ENCODE measurements at regions not wholly inside any gene's neighbourhood (a gene's known extent, or its start where the extent isn't known, plus 50 kb on each side); places are given as distances from the start of the nearest gene placed in this dataset.

DNA sequence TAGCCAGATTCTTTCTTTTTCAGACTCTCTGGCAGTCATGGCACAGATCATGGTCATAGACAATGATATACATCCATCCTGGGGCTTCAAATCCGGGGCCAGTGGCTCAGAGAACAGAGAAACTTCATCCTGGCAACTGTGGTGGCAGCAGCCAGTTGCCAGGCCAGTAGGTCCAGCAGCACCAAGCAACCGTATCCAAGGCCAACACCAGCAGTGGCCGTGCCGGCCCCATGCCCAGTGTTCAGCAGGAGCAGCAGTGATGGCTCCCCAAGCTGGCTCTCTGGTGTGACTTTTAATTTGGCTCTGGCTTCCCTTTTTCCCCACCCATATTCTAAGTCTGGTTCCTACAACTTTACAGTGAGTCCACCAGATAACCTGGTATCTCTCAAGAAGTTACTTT is 300.5 kb downstream of the DEPDC1B start:
- Histone ChIP-seq H3K27me3 (replicated peaks in 1 of 4; ENCODE audit: control extremely low read depth in 1 of 4, control insufficient read depth in 3 of 4, insufficient read depth in 4 of 4, low read length in 3 of 4) (no peaks in the 10 kb centered on the region), H3K4me1 (ENCODE audit: control insufficient read depth in 2 of 2, insufficient read depth in 2 of 2, low read length in 2 of 2) (peaks cover 6 to 7% of the 10 kb centered on the region in 2 donors), H3K9me3 (ENCODE audit: control extremely low read depth in 1 of 3, control insufficient read depth in 2 of 3, insufficient read depth in 1 of 3, low read length in 2 of 3) (no peaks in the 10 kb centered on the region), H3K36me3 (replicated peaks in 1 of 2; ENCODE audit: control extremely low read depth in 1 of 2, control insufficient read depth in 1 of 2, extremely low read depth in 1 of 2, insufficient read depth in 2 of 2, low read length in 1 of 2) (no peaks in the 10 kb centered on the region), H4K20me1 (ENCODE audit: control insufficient read depth, insufficient read depth, low read length, poor library complexity, severe bottlenecking) (no peaks in the 10 kb centered on the region), H2AFZ (ENCODE audit: insufficient read depth, low read depth, low read length, poor library complexity, severe bottlenecking) (no peak overlapping the region), H3K4me3 (ENCODE audit: control extremely low read depth in 1 of 5, extremely low read depth in 1 of 5, insufficient read depth in 1 of 5, low read depth in 2 of 5, low read length in 4 of 5) (no peak overlapping the region), H3K27ac (ENCODE audit: low read length in 2 of 2) (no peak overlapping the region), H3K79me2 (ENCODE audit: control insufficient read depth, insufficient read depth, low read length) (no peaks in the 10 kb centered on the region), H3K4me2 (replicated peaks; ENCODE audit: low read depth, low read length, poor library complexity, severe bottlenecking) (no peak overlapping the region), H3K9ac (ENCODE audit: low read length) (no peak overlapping the region)
- H3K4me3 Mint-ChIP-seq = no peak overlapping the region
- peaks cover 23% of the 10 kb centered on the region for H3K4me1 Mint-ChIP-seq
- TF ChIP-seq EZH2 (IDR thresholded peaks at IDR 0.05; ENCODE audit: borderline replicate concordance, insufficient read depth, low read depth, low read length, poor library complexity, severe bottlenecking) (no peak), CTCF (IDR thresholded peaks at IDR 0.05) (no peak)
- DNase-seq = no peak
- CTCF ChIA-PET = no interaction called here
- no peak overlapping the region for H3K27ac Mint-ChIP-seq
- H3K27me3 Mint-ChIP-seq = no peaks in the 10 kb centered on the region
- H3K9me3 Mint-ChIP-seq (ENCODE audit: insufficient read depth) = no peaks in the 10 kb centered on the region
- ATAC-seq (ENCODE audit: low read depth) = no peak
- POLR2A ChIA-PET = no interaction called here
- intact Hi-C loops (cut with micrococcal nuclease) = loop anchor here (10.0 kb wide), 1 partner anchor 245 kb away; no protein-coding TSS in a partner anchor
- WGBS (ENCODE audit: insufficient coverage) = 94% methylated on average over 4 of the region's 4 CpGs

DNA sequence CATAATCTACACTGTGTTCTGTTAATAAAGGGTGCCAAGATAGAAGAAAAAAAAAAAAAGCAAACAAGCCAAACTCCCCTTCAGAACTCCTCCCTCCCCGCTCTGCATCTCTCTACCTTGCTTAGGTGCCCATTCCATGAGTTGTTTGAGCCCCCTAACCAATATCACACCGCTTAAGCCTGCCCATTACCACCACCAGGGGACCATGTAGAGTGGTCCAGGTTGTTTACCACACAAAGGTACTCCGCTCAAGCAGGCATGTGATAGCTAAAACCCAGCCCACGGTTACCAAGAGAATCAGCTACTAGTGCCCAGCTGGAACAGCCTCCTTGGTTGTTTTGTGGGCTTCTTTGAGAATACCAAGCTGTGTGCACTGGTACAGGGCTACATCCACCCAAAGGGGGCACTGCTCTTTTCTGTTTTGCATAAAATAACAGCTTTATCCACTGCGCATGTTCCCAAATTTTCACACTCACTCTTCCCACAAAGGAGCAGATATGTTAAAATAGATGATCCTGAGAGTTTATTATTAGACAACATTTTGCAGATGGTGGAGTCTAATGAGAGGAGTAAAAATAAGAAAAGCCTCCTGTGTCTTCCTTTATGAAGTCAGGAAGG is 304.1 kb downstream of the DEPDC1B start:
- no peak overlapping the region for H3K4me2 ChIP-seq (replicated peaks; ENCODE audit: low read depth, low read length, poor library complexity, severe bottlenecking)
- Mint-ChIP-seq H3K27ac (no peak overlapping the region), H3K4me3 (no peak overlapping the region), H3K9me3 (ENCODE audit: insufficient read depth) (no peaks in the 10 kb centered on the region), H3K27me3 (no peaks in the 10 kb centered on the region), H3K4me1 (peaks cover 13% of the 10 kb centered on the region)
- ATAC-seq (ENCODE audit: low read depth) (no peak), DNase-seq (no peak)
- H3K27ac ChIP-seq (ENCODE audit: low read length in 2 of 2) = no peak overlapping the region
- no peak overlapping the region for H3K4me3 ChIP-seq (ENCODE audit: control extremely low read depth in 1 of 5, extremely low read depth in 1 of 5, insufficient read depth in 1 of 5, low read depth in 2 of 5, low read length in 4 of 5)
- peaks cover 6 to 7% of the 10 kb centered on the region in 2 donors for H3K4me1 ChIP-seq (ENCODE audit: control insufficient read depth in 2 of 2, insufficient read depth in 2 of 2, low read length in 2 of 2)
- no peaks in the 10 kb centered on the region for H3K27me3 ChIP-seq (replicated peaks in 1 of 4; ENCODE audit: control extremely low read depth in 1 of 4, control insufficient read depth in 3 of 4, insufficient read depth in 4 of 4, low read length in 3 of 4)
- no peaks in the 10 kb centered on the region for H3K36me3 ChIP-seq (replicated peaks in 1 of 2; ENCODE audit: control extremely low read depth in 1 of 2, control insufficient read depth in 1 of 2, extremely low read depth in 1 of 2, insufficient read depth in 2 of 2, low read length in 1 of 2)
- H2AFZ ChIP-seq (ENCODE audit: insufficient read depth, low read depth, low read length, poor library complexity, severe bottlenecking) = no peak overlapping the region
- 84% methylated on average over 3 of the region's 5 CpGs for WGBS (ENCODE audit: insufficient coverage)
- no peaks in the 10 kb centered on the region for H4K20me1 ChIP-seq (ENCODE audit: control insufficient read depth, insufficient read depth, low read length, poor library complexity, severe bottlenecking)
- POLR2A ChIA-PET = no interaction called here
- CTCF ChIA-PET = no interaction called here
- intact Hi-C loops (cut with micrococcal nuclease) = loop anchor here (10.0 kb wide), 1 partner anchor 249 kb away; no protein-coding TSS in a partner anchor
- no peaks in the 10 kb centered on the region for H3K79me2 ChIP-seq (ENCODE audit: control insufficient read depth, insufficient read depth, low read length)
- no peak for TF ChIP-seq EZH2 (IDR thresholded peaks at IDR 0.05; ENCODE audit: borderline replicate concordance, insufficient read depth, low read depth, low read length, poor library complexity, severe bottlenecking)
- no peak for TF ChIP-seq CTCF (IDR thresholded peaks at IDR 0.05)
- no peak overlapping the region for H3K9ac ChIP-seq (ENCODE audit: low read length)
- no peaks in the 10 kb centered on the region for H3K9me3 ChIP-seq (ENCODE audit: control extremely low read depth in 1 of 3, control insufficient read depth in 2 of 3, insufficient read depth in 1 of 3, low read length in 2 of 3)
